ENCODE measurements at regions not wholly inside any gene's neighbourhood (a gene's known extent, or its start where the extent isn't known, plus 50 kb on each side); places are given as distances from the start of the nearest gene placed in this dataset.

GRCh38 chr9:119963258-119963797 lies 594.1 kb upstream of the BRINP1 start:
- no peaks in the 10 kb centered on the region for H4K20me1 ChIP-seq (ENCODE audit: control insufficient read depth, insufficient read depth, low read length, poor library complexity, severe bottlenecking)
- no peaks in the 10 kb centered on the region for H3K9me3 ChIP-seq (ENCODE audit: control extremely low read depth in 1 of 3, control insufficient read depth in 2 of 3, insufficient read depth in 1 of 3, low read length in 2 of 3)
- intact Hi-C loops (cut with micrococcal nuclease): no loop called here
- no peaks in the 10 kb centered on the region for H3K36me3 ChIP-seq (replicated peaks in 1 of 2; ENCODE audit: control extremely low read depth in 1 of 2, control insufficient read depth in 1 of 2, extremely low read depth in 1 of 2, insufficient read depth in 2 of 2, low read length in 1 of 2)
- H3K4me1 Mint-ChIP-seq: no peaks in the 10 kb centered on the region
- H3K27ac Mint-ChIP-seq: no peak overlapping the region
- TF ChIP-seq, protein P1, sequence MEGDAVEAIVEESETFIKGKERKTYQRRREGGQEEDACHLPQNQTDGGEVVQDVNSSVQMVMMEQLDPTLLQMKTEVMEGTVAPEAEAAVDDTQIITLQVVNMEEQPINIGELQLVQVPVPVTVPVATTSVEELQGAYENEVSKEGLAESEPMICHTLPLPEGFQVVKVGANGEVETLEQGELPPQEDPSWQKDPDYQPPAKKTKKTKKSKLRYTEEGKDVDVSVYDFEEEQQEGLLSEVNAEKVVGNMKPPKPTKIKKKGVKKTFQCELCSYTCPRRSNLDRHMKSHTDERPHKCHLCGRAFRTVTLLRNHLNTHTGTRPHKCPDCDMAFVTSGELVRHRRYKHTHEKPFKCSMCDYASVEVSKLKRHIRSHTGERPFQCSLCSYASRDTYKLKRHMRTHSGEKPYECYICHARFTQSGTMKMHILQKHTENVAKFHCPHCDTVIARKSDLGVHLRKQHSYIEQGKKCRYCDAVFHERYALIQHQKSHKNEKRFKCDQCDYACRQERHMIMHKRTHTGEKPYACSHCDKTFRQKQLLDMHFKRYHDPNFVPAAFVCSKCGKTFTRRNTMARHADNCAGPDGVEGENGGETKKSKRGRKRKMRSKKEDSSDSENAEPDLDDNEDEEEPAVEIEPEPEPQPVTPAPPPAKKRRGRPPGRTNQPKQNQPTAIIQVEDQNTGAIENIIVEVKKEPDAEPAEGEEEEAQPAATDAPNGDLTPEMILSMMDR (IDR thresholded peaks at IDR 0.05): no peak
- TF ChIP-seq EZH2 (IDR thresholded peaks at IDR 0.05; ENCODE audit: borderline replicate concordance, insufficient read depth, low read depth, low read length, poor library complexity, severe bottlenecking): no peak
- no peak overlapping the region for H3K4me3 Mint-ChIP-seq
- H3K27me3 ChIP-seq (replicated peaks in 1 of 4; ENCODE audit: control extremely low read depth in 1 of 4, control insufficient read depth in 3 of 4, insufficient read depth in 4 of 4, low read length in 3 of 4): peaks cover 0 to 6% (median 0%) of the 10 kb centered on the region in 4 experiments
- H3K79me2 ChIP-seq (ENCODE audit: control insufficient read depth, insufficient read depth, low read length): no peaks in the 10 kb centered on the region
- DNase-seq: no peak
- H3K4me3 ChIP-seq (ENCODE audit: control extremely low read depth in 1 of 5, extremely low read depth in 1 of 5, insufficient read depth in 1 of 5, low read depth in 2 of 5, low read length in 4 of 5): no peak overlapping the region
- 51% methylated on average over 4 of the region's 4 CpGs for WGBS (ENCODE audit: insufficient coverage)
- no peak overlapping the region for H3K4me2 ChIP-seq (replicated peaks; ENCODE audit: low read depth, low read length, poor library complexity, severe bottlenecking)
- no peaks in the 10 kb centered on the region for H3K9me3 Mint-ChIP-seq (ENCODE audit: insufficient read depth)
- no peak overlapping the region for H3K9ac ChIP-seq (ENCODE audit: low read length)
- H3K4me1 ChIP-seq (ENCODE audit: control insufficient read depth in 2 of 2, insufficient read depth in 2 of 2, low read length in 2 of 2): no peaks in the 10 kb centered on the region
- CTCF ChIA-PET: no interaction called here
- peaks cover 36% of the 10 kb centered on the region for H3K27me3 Mint-ChIP-seq
- POLR2A ChIA-PET: no interaction called here
- no peak overlapping the region for H3K27ac ChIP-seq (ENCODE audit: low read length in 2 of 2)
- no peak overlapping the region for H2AFZ ChIP-seq (ENCODE audit: insufficient read depth, low read depth, low read length, poor library complexity, severe bottlenecking)
- no peak for ATAC-seq (ENCODE audit: low read depth)

DNA sequence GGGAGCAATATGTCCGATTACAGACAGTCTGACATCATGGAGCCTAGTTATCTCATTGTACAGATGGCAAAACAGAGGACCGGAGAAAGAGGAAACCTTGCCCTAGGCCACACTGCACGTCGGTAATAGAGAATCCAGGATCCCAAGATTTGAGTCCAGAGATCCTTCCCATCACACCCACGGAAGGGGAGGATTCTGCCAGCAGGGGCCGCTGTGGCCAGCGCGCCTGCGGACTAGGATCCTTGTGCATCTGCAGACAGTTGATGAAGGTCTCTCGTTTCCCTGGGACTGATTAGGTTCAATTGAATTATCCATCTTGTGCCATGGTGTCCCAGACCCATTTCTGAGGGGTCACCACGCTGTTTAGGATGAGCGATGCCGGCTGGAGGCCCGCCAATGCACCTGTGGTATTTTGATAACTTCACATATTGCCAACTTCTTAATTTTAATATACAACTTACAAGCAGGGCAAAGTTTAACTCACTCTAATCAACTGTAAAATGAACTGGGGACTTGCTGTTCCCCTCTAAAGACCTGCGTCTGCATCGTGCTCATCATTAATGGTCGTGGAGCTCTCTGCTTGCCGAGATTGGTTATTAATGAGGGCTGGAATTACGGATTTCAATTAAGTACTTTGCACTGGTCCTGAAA lies 592.7 kb upstream of the BRINP1 start:
- H3K27ac Mint-ChIP-seq: no peak overlapping the region
- no peaks in the 10 kb centered on the region for H3K36me3 ChIP-seq (replicated peaks in 1 of 2; ENCODE audit: control extremely low read depth in 1 of 2, control insufficient read depth in 1 of 2, extremely low read depth in 1 of 2, insufficient read depth in 2 of 2, low read length in 1 of 2)
- DNase-seq (no peak), ATAC-seq (ENCODE audit: low read depth) (no peak)
- CTCF ChIA-PET: no interaction called here
- H3K27me3 ChIP-seq (replicated peaks in 1 of 4; ENCODE audit: control extremely low read depth in 1 of 4, control insufficient read depth in 3 of 4, insufficient read depth in 4 of 4, low read length in 3 of 4): peaks cover 0 to 12% (median 0%) of the 10 kb centered on the region in 4 experiments
- 37% methylated on average over 14 of the region's 19 CpGs for WGBS (ENCODE audit: insufficient coverage)
- peaks cover 35% of the 10 kb centered on the region for H3K27me3 Mint-ChIP-seq
- H3K27ac ChIP-seq (ENCODE audit: low read length in 2 of 2): no peak overlapping the region
- H3K9me3 Mint-ChIP-seq (ENCODE audit: insufficient read depth): no peaks in the 10 kb centered on the region
- no peak overlapping the region for H3K4me3 ChIP-seq (ENCODE audit: control extremely low read depth in 1 of 5, extremely low read depth in 1 of 5, insufficient read depth in 1 of 5, low read depth in 2 of 5, low read length in 4 of 5)
- no peak overlapping the region for H3K9ac ChIP-seq (ENCODE audit: low read length)
- no peaks in the 10 kb centered on the region for H4K20me1 ChIP-seq (ENCODE audit: control insufficient read depth, insufficient read depth, low read length, poor library complexity, severe bottlenecking)
- H3K79me2 ChIP-seq (ENCODE audit: control insufficient read depth, insufficient read depth, low read length): no peaks in the 10 kb centered on the region
- H3K9me3 ChIP-seq (ENCODE audit: control extremely low read depth in 1 of 3, control insufficient read depth in 2 of 3, insufficient read depth in 1 of 3, low read length in 2 of 3): peaks cover 0 to 3% (median 0%) of the 10 kb centered on the region in 3 donors
- no peak overlapping the region for H2AFZ ChIP-seq (ENCODE audit: insufficient read depth, low read depth, low read length, poor library complexity, severe bottlenecking)
- H3K4me1 ChIP-seq (ENCODE audit: control insufficient read depth in 2 of 2, insufficient read depth in 2 of 2, low read length in 2 of 2): no peaks in the 10 kb centered on the region
- intact Hi-C loops (cut with micrococcal nuclease): no loop called here
- H3K4me2 ChIP-seq (replicated peaks; ENCODE audit: low read depth, low read length, poor library complexity, severe bottlenecking): no peak overlapping the region
- POLR2A ChIA-PET: no interaction called here
- H3K4me1 Mint-ChIP-seq: no peaks in the 10 kb centered on the region
- TF ChIP-seq EZH2 (IDR thresholded peaks at IDR 0.05; ENCODE audit: borderline replicate concordance, insufficient read depth, low read depth, low read length, poor library complexity, severe bottlenecking): no peak
- TF ChIP-seq, protein P1 (IDR thresholded peaks at IDR 0.05): no peak
- H3K4me3 Mint-ChIP-seq: no peak overlapping the region
